ENCODE measurements at regions not wholly inside any gene's neighbourhood (a gene's known extent, or its start where the extent isn't known, plus 50 kb on each side); places are given as distances from the start of the nearest gene placed in this dataset.

DNA sequence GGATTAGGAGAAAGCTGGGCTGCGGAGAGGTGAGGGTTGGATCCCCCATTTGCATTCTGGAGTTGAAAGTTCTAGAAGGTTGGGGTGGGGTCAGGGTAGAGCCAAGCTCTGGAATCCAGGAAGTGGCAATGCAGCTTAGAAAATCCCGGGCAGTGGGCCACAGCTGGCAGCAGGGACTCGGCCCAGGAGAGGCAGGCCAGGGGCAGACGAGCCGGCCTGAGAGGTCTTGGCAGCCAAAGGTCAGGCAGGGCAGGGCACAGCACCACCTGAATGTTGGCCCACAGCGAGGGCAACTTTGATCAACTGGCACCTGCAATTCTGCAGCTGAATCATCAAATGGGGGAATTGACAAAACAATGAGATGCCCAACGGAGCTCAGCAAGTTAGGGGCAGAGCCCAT, 139.2 kb downstream of the INHBB start:
- TF ChIP-seq, protein P1, sequence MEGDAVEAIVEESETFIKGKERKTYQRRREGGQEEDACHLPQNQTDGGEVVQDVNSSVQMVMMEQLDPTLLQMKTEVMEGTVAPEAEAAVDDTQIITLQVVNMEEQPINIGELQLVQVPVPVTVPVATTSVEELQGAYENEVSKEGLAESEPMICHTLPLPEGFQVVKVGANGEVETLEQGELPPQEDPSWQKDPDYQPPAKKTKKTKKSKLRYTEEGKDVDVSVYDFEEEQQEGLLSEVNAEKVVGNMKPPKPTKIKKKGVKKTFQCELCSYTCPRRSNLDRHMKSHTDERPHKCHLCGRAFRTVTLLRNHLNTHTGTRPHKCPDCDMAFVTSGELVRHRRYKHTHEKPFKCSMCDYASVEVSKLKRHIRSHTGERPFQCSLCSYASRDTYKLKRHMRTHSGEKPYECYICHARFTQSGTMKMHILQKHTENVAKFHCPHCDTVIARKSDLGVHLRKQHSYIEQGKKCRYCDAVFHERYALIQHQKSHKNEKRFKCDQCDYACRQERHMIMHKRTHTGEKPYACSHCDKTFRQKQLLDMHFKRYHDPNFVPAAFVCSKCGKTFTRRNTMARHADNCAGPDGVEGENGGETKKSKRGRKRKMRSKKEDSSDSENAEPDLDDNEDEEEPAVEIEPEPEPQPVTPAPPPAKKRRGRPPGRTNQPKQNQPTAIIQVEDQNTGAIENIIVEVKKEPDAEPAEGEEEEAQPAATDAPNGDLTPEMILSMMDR (IDR thresholded peaks at IDR 0.05) = no peak

DNA sequence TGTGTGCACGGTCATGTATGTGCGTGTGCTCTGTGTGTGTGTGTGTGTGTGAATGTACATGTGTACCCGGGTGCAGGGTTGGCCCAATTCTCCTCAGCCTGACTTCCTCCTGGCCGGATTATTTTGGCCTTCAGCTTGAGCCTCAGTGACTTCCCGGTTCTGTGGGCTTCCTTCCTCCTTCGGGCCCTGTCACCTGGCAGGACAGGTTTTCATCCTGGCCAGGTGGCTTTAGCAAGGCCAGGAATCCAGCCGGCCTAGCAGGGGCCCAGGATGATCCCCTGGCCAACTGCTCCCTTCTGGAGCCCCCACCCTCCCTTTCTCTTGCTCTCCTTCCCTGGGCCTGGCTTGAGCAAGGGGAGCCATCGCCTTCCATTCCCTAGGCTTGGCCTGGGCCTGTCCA, 140.5 kb downstream of the INHBB start:
- TF ChIP-seq, protein P1 (IDR thresholded peaks at IDR 0.05) = no peak

DNA sequence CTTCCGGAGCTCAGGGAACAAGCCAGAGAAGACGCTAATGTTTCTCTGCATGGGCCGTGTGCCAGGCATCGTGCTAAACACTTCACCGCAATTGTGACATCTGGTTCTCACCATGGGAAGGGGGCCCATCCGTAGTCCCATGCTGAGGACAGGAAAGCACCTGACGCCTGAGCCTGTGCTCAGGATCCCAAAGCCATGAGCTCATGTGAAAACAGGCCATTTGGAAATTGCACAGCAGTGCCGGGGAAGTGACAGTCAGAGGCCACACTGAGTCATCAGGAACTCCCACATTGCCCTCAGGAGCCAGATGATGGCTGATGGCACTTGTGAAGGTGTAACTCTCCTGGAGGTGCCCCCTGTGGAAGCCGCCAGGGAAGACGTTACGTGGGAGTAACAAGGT, 141.0 kb downstream of the INHBB start:
- TF ChIP-seq, protein P1 (IDR thresholded peaks at IDR 0.05) = no peak

DNA sequence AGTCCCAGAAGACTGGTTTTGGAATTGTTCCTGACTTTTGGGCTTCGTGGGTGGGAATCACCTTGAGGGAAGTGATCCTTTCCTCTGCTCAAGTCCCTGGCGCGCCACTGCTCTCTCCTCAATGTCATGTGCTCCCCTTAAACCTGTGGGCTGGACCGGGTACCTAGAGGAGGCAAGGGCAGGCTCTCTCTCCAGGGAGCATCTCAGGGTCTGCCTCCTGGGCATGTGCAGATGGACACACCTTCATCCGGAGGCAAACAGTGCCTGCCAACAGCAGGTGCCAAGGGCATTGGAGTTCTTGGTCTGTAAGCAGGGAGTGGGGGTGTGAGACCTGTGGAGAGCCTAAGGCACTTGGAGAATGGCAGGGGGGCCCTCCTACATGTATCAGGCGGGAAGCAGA, 142.6 kb downstream of the INHBB start:
- TF ChIP-seq, protein P1 (IDR thresholded peaks at IDR 0.05) = no peak

DNA sequence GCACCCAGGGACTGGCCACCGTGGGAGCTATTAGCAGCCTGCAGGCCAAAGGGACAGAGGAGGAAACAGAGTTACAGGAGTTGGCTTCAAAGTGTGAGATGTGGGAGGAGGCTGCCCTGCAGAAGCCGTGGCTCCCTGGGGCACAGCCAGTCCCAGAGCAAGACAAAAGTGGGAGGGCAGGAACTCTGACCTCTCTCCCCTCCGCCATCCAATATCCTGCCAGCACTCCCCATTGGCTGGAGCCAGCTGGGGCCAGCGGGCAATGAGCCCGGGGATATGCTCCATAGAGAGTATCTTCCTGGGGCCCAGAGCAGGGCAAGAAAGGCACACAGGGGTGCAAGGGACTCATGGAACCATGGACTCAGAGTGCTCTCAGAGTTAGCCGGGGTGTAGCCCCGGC, 143.1 kb downstream of the INHBB start:
- TF ChIP-seq, protein P1 (IDR thresholded peaks at IDR 0.05) = no peak

DNA sequence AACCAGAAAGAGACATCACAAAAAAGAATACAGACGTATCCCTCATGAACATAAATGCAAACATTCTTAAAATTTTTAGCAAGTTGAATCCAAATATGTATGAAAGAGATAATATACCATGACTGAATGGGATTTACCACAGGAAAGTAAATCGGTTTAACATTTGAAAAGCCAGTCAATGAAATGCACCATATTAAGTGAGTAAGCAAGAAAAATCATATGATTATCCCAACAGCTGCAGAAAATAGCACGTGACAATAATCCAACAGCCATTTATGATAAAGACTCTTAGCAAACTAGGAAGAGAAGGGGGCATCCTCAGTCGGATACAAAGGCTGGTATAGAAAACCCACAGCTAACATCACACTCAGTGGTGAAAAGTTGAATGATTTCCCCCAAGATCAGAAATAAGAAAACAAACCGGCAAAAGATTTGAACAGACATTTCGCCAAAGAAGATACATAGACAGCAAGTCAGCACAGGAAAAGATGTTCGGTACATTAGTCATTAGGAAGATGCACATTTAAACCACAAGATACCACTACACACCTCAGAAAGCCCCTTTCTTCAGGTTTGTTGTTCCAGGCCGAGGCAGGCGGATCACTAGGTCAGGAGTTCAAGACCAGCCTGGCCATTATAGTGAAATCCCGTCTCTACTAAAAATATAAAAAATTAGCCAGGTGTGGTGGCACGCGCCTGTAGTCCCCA, 144.3 kb downstream of the INHBB start:
- TF ChIP-seq, protein P1 (IDR thresholded peaks at IDR 0.05) = no peak

DNA sequence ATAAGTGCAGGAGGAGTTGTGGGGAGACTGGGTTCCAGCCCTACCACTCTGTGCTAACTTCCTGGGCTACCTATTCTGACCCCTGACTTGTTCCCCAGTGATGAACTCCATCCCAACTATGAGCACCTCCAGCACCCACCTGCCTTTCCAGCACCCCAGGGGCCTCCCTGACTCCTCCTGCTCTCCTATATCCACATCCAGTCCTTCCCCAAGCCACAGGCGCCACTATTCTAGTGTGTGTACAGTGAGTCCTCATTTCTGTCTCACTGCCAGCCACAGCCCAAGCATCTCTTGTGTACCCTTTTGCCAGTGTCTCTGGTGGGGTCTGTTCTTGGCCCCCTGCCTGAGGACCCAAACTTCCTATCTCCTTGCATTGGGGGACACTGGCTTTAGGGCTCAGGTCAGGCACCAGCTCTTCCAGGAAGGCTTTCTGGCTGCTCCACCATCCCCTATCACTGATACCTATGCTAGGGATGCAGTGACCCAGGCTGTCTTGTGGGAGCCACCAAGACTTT, 145.2 kb downstream of the INHBB start:
- TF ChIP-seq, protein P1 (IDR thresholded peaks at IDR 0.05) = no peak
